HCT116 (cell line): ENCODE measurements at regions not wholly inside any gene's neighbourhood (a gene's known extent, or its start where the extent isn't known, plus 50 kb on each side); places are given as distances from the start of the nearest gene placed in this dataset.

Experiments
- ATAC-seq: fragments of 200-7000 bp; cut with Tn5 transposase; 2 replicates; pipeline ENCODE4 v1.9.1; 2020; ENCODE audit warnings: mild to moderate bottlenecking, moderate library complexity
- BruUV-seq: library from RNA; stranded (reverse); fragments of 400-500 nt; replicated peaks from 2 replicates; lab custom pipeline; 2021; lab: Mats Ljungman, UMichigan
- CTCF ChIA-PET: fragments of 300-600 bp; sonication (Branson Sonifier 250); formaldehyde crosslinking; loops from one replicate; lab custom pipeline; 2021; ENCODE audit warnings: antibody characterized with exemption; lab: Charles Lee
- POLR2A ChIA-PET: fragments of 300-600, 350-600 bp; sonication (Branson Sonifier 250); formaldehyde crosslinking; loops from one replicate; lab custom pipeline; 2021; ENCODE audit warnings: antibody characterized with exemption; lab: Charles Lee
- RAD21 ChIA-PET, 2 experiments: fragments of 300-600 bp; sonication (Branson Sonifier 250); formaldehyde crosslinking; loops; one replicate each; lab custom pipeline; 2023; ENCODE audit warnings: low total read pairs in 2 of 2; ENCODE audit not compliant: uncharacterized antibody in 2 of 2, unreplicated experiment in 2 of 2, low non-redundant PET in 1 of 2; lab: Charles Lee
- DNase-seq: peaks from one replicate; pipeline ENCODE4 v3.0.0-alpha.2; 2010; ENCODE audit warnings: low read depth, low spot score
- H2AFZ ChIP-seq: fragments of 200-600 bp; shearing (Covaris generic), sonication (generic); 2 replicates; pipeline ENCODE4 v1.6.1; 2017; ENCODE audit warnings: low read depth, mixed run types, mixed read lengths, antibody characterized with exemption, low read length; ENCODE audit not compliant: poor library complexity, severe bottlenecking
- H3K27ac ChIP-seq: 2 replicates; pipeline ENCODE4 v1.5.1; 2012; ENCODE audit warnings: low read depth, low read length
- H3K27me3 ChIP-seq: fragments of 200-600 bp; sonication (generic); 2 replicates; pipeline ENCODE4 v1.6.1; 2016; ENCODE audit warnings: mixed run types, low read length, mixed read lengths; ENCODE audit not compliant: insufficient read depth
- H3K36me3 ChIP-seq, 2 experiments: fragments of 200-500 bp in 1 of 2; fragments of 200-600 bp in 1 of 2; sonication (Bioruptor generic) in 1 of 2; sonication (generic) in 1 of 2; 2 replicates each; pipeline versions ENCODE4 v1.5.1 to v1.6.1; 2014 to 2016; ENCODE audit warnings: low read length in 2 of 2, inconsistent platforms in 1 of 2, mixed read lengths in 1 of 2, mixed run types in 1 of 2; ENCODE audit not compliant: insufficient read depth in 2 of 2, control insufficient read depth in 1 of 2
- H3K4me1 ChIP-seq, 2 experiments: fragments of 200-600 bp in 1 of 2; sonication (generic) in 1 of 2; 2 replicates each; pipeline versions ENCODE4 v1.5.1 to v1.6.1; 2012 to 2017; ENCODE audit warnings: low read length in 2 of 2, inconsistent platforms in 1 of 2, mild to moderate bottlenecking in 1 of 2, mixed read lengths in 1 of 2, mixed run types in 1 of 2, moderate library complexity in 1 of 2; ENCODE audit not compliant: insufficient read depth in 2 of 2, control insufficient read depth in 1 of 2
- H3K4me2 ChIP-seq: fragments of 200-600 bp; sonication (generic); 2 replicates; pipeline ENCODE4 v1.6.1; 2017; ENCODE audit warnings: mixed run types, low read length, mixed read lengths
- H3K4me3 ChIP-seq, 2 experiments: fragments of 200-600 bp in 1 of 2; sonication (generic) in 1 of 2; replicated peaks in 1 of 2; 2 replicates each; pipeline ENCODE4 v1.5.1; 2011 to 2016; ENCODE audit warnings: low read length in 2 of 2, control low read depth in 1 of 2, low read depth in 1 of 2, mild to moderate bottlenecking in 1 of 2, mixed read lengths in 1 of 2, mixed run types in 1 of 2
- H3K79me2 ChIP-seq: fragments of 200-600 bp; sonication (generic); 2 replicates; pipeline ENCODE4 v1.6.1; 2017; ENCODE audit warnings: mild to moderate bottlenecking, mixed run types, low read length, moderate library complexity, mixed read lengths; ENCODE audit not compliant: insufficient read depth
- H3K9ac ChIP-seq: fragments of 200-600 bp; sonication (generic); 2 replicates; pipeline ENCODE4 v1.6.1; 2016; ENCODE audit warnings: low read length, mixed read lengths
- H3K9me2 ChIP-seq: fragments of 200-600 bp; sonication (generic), shearing (Covaris generic); 2 replicates; pipeline ENCODE4 v1.6.1; 2017; ENCODE audit warnings: mixed run types, mild to moderate bottlenecking, moderate library complexity; ENCODE audit not compliant: insufficient read depth
- H3K9me3 ChIP-seq, 2 experiments: fragments of 200-500 bp in 1 of 2; fragments of 200-600 bp in 1 of 2; sonication (Bioruptor generic) in 1 of 2; sonication (generic) in 1 of 2; 2 replicates each; pipeline ENCODE4 v1.6.1; 2014 to 2017; ENCODE audit warnings: low read length in 2 of 2, mixed read lengths in 2 of 2, inconsistent platforms in 1 of 2, low read depth in 1 of 2, mild to moderate bottlenecking in 1 of 2, mixed run types in 1 of 2, moderate library complexity in 1 of 2; ENCODE audit not compliant: control insufficient read depth in 1 of 2, insufficient read depth in 1 of 2
- H4K20me1 ChIP-seq: fragments of 200-600 bp; sonication (generic), shearing (Covaris generic); 2 replicates; pipeline ENCODE4 v1.6.1; 2017; ENCODE audit warnings: mixed run types, mild to moderate bottlenecking, moderate library complexity; ENCODE audit not compliant: insufficient read depth
- CBX3 ChIP-seq: IDR thresholded peaks from 2 replicates; pipeline ENCODE4 v1.6.1; 2012; ENCODE audit warnings: low read depth
- CTCF ChIP-seq, 3 experiments: fragments of 200-600 bp in 1 of 3; sonication (generic) in 1 of 3; IDR thresholded peaks in 2 of 3; conservative IDR thresholded peaks in 1 of 3; 2 replicates each; pipeline ENCODE4 v1.5.1; 2012 to 2017; ENCODE audit warnings: low read depth in 2 of 3, low read length in 2 of 3, antibody characterized with exemption in 1 of 3, borderline replicate concordance in 1 of 3, control low read depth in 1 of 3, mild to moderate bottlenecking in 1 of 3, mixed read lengths in 1 of 3, mixed run types in 1 of 3, moderate library complexity in 1 of 3; ENCODE audit not compliant: insufficient read depth in 1 of 3
- EGR1 ChIP-seq: IDR thresholded peaks from 2 replicates; pipeline ENCODE4 v1.6.1; 2012; ENCODE audit warnings: low read depth
- ELF1 ChIP-seq: IDR thresholded peaks from 2 replicates; pipeline ENCODE4 v1.6.1; 2012; ENCODE audit warnings: low read depth, borderline replicate concordance
- EZH2 ChIP-seq: fragments of 200-600 bp; sonication (generic); IDR thresholded peaks from 2 replicates; pipeline ENCODE4 v1.6.1; 2017; ENCODE audit warnings: antibody characterized with exemption, mixed run types
- EZH2phosphoT487 ChIP-seq: fragments of 200-600 bp; IDR thresholded peaks from 2 replicates; pipeline ENCODE4 v1.6.1; 2018; ENCODE audit warnings: antibody characterized with exemption, borderline replicate concordance
- FOSL1 ChIP-seq: IDR thresholded peaks from 2 replicates; pipeline ENCODE4 v1.6.1; 2012; ENCODE audit warnings: low read depth
- JUND ChIP-seq: IDR thresholded peaks from 2 replicates; pipeline ENCODE4 v1.6.1; 2012
- MAX ChIP-seq: IDR thresholded peaks from 2 replicates; pipeline ENCODE4 v1.6.1; 2012
- POLR2A ChIP-seq: IDR thresholded peaks from 2 replicates; pipeline ENCODE4 v1.7.0; 2011; ENCODE audit warnings: borderline replicate concordance; ENCODE audit not compliant: insufficient read depth, insufficient read length; ENCODE audit errors: extremely low read depth
- POLR2AphosphoS5 ChIP-seq: IDR thresholded peaks from 2 replicates; pipeline ENCODE4 v1.6.1; 2011; ENCODE audit warnings: mild to moderate bottlenecking, low read depth, low read length, moderate library complexity
- RAD21 ChIP-seq: IDR thresholded peaks from 2 replicates; pipeline ENCODE4 v1.6.1; 2012; ENCODE audit warnings: low read depth, mild to moderate bottlenecking
- REST ChIP-seq: IDR thresholded peaks from 2 replicates; pipeline ENCODE4 v1.6.1; 2012; ENCODE audit warnings: low read depth
- SIN3A ChIP-seq: IDR thresholded peaks from 2 replicates; pipeline ENCODE4 v1.6.1; 2012; ENCODE audit warnings: low read depth
- SP1 ChIP-seq: IDR thresholded peaks from 2 replicates; pipeline ENCODE4 v1.6.1; 2012; ENCODE audit warnings: low read depth
- SRF ChIP-seq: IDR thresholded peaks from 2 replicates; pipeline ENCODE4 v1.6.1; 2012; ENCODE audit warnings: low read depth
- TCF7L2 ChIP-seq: IDR thresholded peaks from 2 replicates; pipeline ENCODE4 v1.7.0; 2011; ENCODE audit warnings: borderline replicate concordance, inconsistent platforms; ENCODE audit not compliant: insufficient read depth, insufficient read length; ENCODE audit errors: extremely low read depth
- YY1 ChIP-seq: IDR thresholded peaks from 2 replicates; pipeline ENCODE4 v1.6.1; 2011; ENCODE audit warnings: low read length, low read depth, moderate library complexity, mild to moderate bottlenecking; ENCODE audit not compliant: insufficient replicate concordance; ENCODE audit errors: extremely low read depth
- ZBTB33 ChIP-seq: IDR thresholded peaks from 2 replicates; pipeline ENCODE4 v1.6.1; 2011; ENCODE audit warnings: mild to moderate bottlenecking, low read length, moderate library complexity; ENCODE audit not compliant: insufficient replicate concordance; ENCODE audit errors: extremely low read depth
- ZNF274 ChIP-seq: fragments of 200-500 bp; sonication (Bioruptor generic); IDR thresholded peaks from 2 replicates; pipeline ENCODE4 v1.6.1; 2014; ENCODE audit warnings: mild to moderate bottlenecking, low read depth, low read length, inconsistent platforms
- intact Hi-C: fragments of 100-400 bp; cut with micrococcal nuclease; formaldehyde crosslinking; loops from 2 replicates; pipeline ENCODE4 v1.10.0; 2022

GRCh38 chr14:30191639-30192279, 264.1 kb upstream of the PRKD1 start:
- Histone ChIP-seq H3K36me3 (no peaks in the 10 kb centered on the region), H3K9me3 (no peaks in the 10 kb centered on the region; a peak in 1 of 4 replicates), H3K4me1 (no peaks in the 10 kb centered on the region), H4K20me1 (no peaks in the 10 kb centered on the region), H3K4me3 (no peak overlapping the region), H3K9ac (no peak overlapping the region), H2AFZ (no peak overlapping the region), H3K9me2 (no peaks in the 10 kb centered on the region), H3K27ac (no peak overlapping the region), H3K4me2 (no peak overlapping the region), H3K79me2 (no peaks in the 10 kb centered on the region), H3K27me3 (no peaks in the 10 kb centered on the region)
- intact Hi-C loops = no loop called here
- DNase-seq = no peak
- RAD21 ChIA-PET = no interaction called here
- CTCF ChIA-PET = no interaction called here
- POLR2A ChIA-PET = no interaction called here
- ATAC-seq = no peak
- TF ChIP-seq EZH2 = no peak
- TF ChIP-seq SIN3A = no peak
- no peak for TF ChIP-seq ELF1
- TF ChIP-seq YY1 = no peak
- TF ChIP-seq CBX3 = no peak
- TF ChIP-seq SP1 = no peak
- no peak for TF ChIP-seq ZBTB33
- no peak for TF ChIP-seq EGR1
- no peak for TF ChIP-seq CTCF (IDR thresholded peaks at IDR 0.05 in 2 of 3, conservative IDR thresholded peaks at IDR 0.05 in 1 of 3; ENCODE audit: borderline replicate concordance in 1 of 3, insufficient read depth in 1 of 3, low read depth in 2 of 3, low read length in 2 of 3)
- TF ChIP-seq POLR2A = no peak
- no peak for TF ChIP-seq REST
- no peak for TF ChIP-seq ZNF274
- no peak for TF ChIP-seq TCF7L2
- TF ChIP-seq FOSL1 = no peak
- no peak for TF ChIP-seq MAX
- TF ChIP-seq RAD21 = no peak
- TF ChIP-seq JUND = no peak
- no peak for TF ChIP-seq SRF
- TF ChIP-seq POLR2AphosphoS5 = no peak
- no peak for TF ChIP-seq EZH2phosphoT487
- no TSS peak for BruUV-seq
